ENCODE measurements at regions not wholly inside any gene's neighbourhood (a gene's known extent, or its start where the extent isn't known, plus 50 kb on each side); places are given as distances from the start of the nearest gene placed in this dataset.
"Not testable (repeated sequence)": the region's sequence is repeated elsewhere in the genome, so short reads cannot be mapped to it uniquely, and the experiment has no call there.

DNA sequence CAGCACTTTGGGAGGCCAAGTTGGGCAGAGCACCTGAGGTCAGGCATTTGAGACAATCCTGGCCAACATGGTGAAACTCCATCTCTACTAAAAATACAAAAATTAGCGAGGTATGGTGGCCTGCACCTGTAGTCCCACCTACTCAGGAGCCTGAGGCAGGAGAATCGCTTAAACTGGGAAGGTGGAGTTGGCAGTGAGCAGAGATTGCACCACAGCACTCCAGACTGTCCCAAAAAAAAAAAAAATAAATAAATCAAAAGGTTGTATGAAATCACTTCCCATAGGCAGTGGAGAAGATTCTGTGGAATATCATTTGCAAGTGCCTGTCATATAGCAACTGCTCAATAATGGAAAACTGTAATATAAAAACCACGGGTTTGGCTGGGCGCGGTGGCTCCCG, 65.1 kb upstream of the SERBP1 start:
- TF ChIP-seq, protein P1, sequence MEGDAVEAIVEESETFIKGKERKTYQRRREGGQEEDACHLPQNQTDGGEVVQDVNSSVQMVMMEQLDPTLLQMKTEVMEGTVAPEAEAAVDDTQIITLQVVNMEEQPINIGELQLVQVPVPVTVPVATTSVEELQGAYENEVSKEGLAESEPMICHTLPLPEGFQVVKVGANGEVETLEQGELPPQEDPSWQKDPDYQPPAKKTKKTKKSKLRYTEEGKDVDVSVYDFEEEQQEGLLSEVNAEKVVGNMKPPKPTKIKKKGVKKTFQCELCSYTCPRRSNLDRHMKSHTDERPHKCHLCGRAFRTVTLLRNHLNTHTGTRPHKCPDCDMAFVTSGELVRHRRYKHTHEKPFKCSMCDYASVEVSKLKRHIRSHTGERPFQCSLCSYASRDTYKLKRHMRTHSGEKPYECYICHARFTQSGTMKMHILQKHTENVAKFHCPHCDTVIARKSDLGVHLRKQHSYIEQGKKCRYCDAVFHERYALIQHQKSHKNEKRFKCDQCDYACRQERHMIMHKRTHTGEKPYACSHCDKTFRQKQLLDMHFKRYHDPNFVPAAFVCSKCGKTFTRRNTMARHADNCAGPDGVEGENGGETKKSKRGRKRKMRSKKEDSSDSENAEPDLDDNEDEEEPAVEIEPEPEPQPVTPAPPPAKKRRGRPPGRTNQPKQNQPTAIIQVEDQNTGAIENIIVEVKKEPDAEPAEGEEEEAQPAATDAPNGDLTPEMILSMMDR (IDR thresholded peaks at IDR 0.05; ENCODE audit: insufficient read depth, low read length), result no peak
- H3K4me3 ChIP-seq (ENCODE audit: low read depth, low read length), result no peak overlapping the region
- no peak for DNase-seq (ENCODE audit: low read depth)

DNA sequence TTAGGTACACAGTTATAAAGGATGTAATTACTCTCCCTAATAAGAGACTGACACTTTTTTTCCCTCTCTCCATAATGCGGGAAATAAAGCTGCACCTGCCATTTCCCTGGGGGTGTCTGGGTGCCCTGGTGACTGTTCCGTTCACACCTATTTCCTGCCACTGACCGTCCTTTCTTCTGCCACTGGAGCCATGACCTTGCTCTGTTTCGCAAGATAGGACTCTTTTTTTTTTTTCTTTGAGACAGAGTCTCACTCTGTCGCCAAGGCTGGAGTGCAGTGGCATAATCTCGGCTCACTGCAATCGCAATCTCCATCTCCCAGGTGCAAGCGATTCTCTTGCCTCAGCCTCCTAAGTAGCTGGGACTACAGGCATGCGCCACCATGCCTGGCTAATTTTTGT, 66.1 kb upstream of the SERBP1 start:
- no peak overlapping the region for H3K4me3 ChIP-seq (ENCODE audit: low read depth, low read length)
- TF ChIP-seq, protein P1 (IDR thresholded peaks at IDR 0.05; ENCODE audit: insufficient read depth, low read length), result no peak
- DNase-seq (ENCODE audit: low read depth), result no peak

DNA sequence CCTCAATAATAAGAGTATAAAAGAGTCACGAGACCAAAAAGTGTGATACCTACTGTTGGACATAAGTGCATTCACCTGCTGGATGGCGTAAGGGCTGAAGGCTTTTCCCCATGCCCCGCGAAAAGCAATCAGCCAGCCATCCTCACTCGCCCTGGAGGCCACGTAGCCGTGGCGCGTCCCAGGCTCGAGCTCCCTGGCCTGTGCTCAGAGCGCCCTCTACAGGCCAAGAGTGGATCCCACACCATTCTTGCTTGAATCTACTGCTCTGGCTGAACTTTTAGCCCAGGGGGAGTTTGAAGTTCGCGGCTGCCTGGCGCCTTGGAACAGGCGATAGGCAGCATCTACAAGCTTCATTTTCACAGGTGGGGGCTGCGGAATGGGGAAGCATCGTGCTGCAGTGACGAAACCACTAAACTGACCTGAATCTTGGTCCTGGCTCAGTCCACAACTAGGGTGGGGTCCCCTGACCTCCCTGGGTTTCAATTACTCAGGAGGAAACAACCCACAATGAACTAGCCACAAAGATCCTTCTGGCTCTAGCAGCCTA, 70.3 kb upstream of the SERBP1 start:
- TF ChIP-seq, protein P1 (IDR thresholded peaks at IDR 0.05; ENCODE audit: insufficient read depth, low read length), result peak; percentile 99
- no peak overlapping the region for H3K4me3 ChIP-seq (ENCODE audit: low read depth, low read length)
- DNase-seq (ENCODE audit: low read depth), result peak; percentile 81

DNA sequence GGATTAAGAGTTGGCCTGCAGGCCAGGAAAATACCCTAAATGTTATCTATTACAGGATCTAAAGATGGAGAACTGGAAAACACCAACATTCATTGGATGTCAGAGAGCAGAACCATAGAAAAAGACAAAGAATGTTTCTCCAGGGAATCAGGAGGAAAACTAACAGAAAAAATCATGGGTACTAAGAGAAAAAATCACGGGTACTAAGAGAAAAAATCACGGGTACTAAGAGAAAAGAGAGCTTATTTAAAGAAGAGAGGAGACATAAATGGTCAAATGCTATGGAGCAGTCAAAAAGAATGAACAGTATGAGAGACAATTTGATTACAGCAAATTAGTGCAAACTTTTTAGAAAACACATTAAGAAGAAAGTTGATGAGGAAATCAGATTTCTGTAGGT, 73.8 kb upstream of the SERBP1 start:
- TF ChIP-seq, protein P1 (IDR thresholded peaks at IDR 0.05; ENCODE audit: insufficient read depth, low read length), result no peak
- no peak overlapping the region for H3K4me3 ChIP-seq (ENCODE audit: low read depth, low read length)
- no peak for DNase-seq (ENCODE audit: low read depth)

DNA sequence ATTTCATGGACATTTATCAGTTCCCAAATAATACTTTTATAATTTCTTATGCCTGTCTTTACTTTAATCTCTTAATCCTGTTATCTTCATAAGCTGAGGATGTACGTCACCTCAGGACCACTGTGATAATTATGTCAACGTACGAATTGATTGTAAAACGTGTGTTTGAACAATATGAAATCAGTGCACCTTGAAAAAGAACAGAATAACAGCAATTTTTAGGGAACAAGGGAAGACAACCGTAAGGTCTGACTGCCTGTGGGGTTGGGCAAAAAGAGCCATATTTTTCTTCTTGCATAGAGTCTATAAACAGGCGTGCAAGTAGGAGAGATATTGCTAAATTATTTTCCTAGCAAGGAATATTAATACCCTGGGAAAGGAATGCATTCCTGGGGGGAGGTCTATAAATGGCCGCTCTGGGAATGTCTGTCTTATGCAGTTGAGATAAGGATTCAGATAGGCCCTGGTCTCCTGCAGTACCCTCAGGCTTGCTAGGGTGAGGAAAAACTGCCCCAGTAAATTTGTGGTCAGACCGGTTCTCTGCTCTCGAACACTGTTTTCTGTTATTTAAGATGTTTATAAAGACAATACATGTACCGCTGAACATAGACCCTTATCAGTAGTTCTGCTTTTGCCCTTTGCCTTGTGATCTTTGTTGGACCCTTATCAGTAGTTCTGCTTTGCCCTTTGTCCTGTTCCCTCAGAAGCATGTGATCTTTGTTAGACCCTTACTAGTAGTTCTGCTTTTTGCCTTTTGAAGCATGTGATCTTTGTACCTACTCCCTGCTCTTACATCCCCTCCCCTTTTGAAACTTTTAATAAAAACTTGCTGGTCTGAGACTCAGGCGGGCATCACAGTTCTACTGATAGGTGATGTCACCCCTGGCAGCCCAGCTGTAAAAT, 83.4 kb upstream of the SERBP1 start:
- H3K4me3 ChIP-seq (ENCODE audit: low read depth, low read length); DNase-seq (ENCODE audit: low read depth): not testable (repeated sequence)

DNA sequence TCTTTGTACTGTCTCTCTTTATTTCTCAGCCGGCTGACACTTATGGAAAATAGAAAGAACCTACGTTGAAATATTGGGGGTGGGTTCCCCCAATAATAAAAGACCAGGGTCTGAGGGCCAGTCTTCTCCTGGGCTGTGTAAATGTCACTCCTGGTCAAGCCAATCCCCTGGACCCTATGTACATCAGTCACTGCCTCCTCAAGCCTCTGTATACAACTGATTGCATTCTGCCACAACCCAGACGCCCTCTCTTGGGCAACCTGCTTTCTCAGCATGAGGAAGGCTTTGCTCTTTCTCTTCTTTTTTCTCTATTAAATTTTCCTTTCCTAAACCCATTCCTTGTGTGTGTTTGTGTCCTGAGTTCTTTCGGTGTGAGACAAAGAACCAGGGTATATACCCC, 84.1 kb upstream of the SERBP1 start:
- DNase-seq (ENCODE audit: low read depth), result no peak
- no peak overlapping the region for H3K4me3 ChIP-seq (ENCODE audit: low read depth, low read length)
- TF ChIP-seq, protein P1 (IDR thresholded peaks at IDR 0.05; ENCODE audit: insufficient read depth, low read length), result no peak

DNA sequence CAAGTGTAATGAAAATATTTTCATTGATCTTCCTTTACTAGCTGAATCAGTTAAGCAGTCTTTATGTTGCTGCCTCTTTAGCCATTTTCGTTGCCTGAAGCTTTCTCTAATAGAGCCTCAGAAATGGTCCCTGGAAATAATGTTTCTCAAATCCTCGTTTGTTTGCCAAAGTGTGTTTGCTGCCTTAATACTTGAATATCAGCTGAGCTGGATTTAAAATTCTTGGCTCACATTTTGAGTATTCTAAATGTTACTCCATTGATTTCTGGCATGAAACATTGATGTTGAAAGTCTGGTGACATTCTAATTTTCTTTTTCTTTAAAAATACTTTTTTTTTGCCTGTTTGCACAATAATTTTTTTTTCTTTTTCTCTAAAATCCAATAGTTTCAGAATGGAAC, 84.6 kb upstream of the SERBP1 start:
- TF ChIP-seq, protein P1 (IDR thresholded peaks at IDR 0.05; ENCODE audit: insufficient read depth, low read length), result no peak
- no peak for DNase-seq (ENCODE audit: low read depth)
- H3K4me3 ChIP-seq (ENCODE audit: low read depth, low read length), result no peak overlapping the region
